ENCODE measurements at regions not wholly inside any gene's neighbourhood (a gene's known extent, or its start where the extent isn't known, plus 50 kb on each side); places are given as distances from the start of the nearest gene placed in this dataset.

DNA sequence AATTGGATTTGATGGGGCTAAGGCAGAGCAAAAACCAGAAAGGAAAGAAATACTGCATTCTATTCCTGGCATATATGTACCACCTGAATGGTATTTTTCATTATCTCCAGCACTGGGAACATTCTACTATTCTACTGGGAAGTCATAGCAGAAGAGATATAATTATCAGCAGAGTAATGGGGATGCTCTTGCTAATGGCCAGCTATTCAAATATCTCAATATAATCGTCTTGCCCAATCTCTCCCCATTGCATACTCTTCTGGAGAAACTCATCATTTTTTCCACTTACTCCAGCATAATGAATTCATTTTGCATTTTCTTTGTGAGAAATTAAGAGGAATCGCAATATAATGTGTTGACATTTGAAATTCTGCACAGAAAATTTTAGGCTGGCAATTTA lies 1794.7 kb upstream of the PIK3C3 start:
- Histone ChIP-seq H3F3A (ENCODE audit: control insufficient read depth, insufficient read depth) (no peaks in the 10 kb centered on the region), H3K27me3 (ENCODE audit: control insufficient read depth, low read length) (no peaks in the 10 kb centered on the region), H3K27ac (ENCODE audit: low read depth, low read length) (no peak overlapping the region), H3K79me2 (ENCODE audit: control insufficient read depth, low read length) (no peaks in the 10 kb centered on the region), H3K4me1 (ENCODE audit: control insufficient read depth, low read length) (no peaks in the 10 kb centered on the region), H3K4me3 (ENCODE audit: low read length) (no peak overlapping the region), H3K9me2 (replicated peaks; ENCODE audit: control insufficient read depth, low read length) (no peaks in the 10 kb centered on the region), H3K9me3 (ENCODE audit: control insufficient read depth, insufficient read depth, low read length) (no peaks in the 10 kb centered on the region), H3K4me2 (ENCODE audit: low read length) (no peak overlapping the region), H3K36me3 (ENCODE audit: control insufficient read depth, low read length) (no peaks in the 10 kb centered on the region), H4K20me1 (ENCODE audit: control insufficient read depth, insufficient read depth, low read depth, low read length) (no peaks in the 10 kb centered on the region)
- TF ChIP-seq, protein P1, sequence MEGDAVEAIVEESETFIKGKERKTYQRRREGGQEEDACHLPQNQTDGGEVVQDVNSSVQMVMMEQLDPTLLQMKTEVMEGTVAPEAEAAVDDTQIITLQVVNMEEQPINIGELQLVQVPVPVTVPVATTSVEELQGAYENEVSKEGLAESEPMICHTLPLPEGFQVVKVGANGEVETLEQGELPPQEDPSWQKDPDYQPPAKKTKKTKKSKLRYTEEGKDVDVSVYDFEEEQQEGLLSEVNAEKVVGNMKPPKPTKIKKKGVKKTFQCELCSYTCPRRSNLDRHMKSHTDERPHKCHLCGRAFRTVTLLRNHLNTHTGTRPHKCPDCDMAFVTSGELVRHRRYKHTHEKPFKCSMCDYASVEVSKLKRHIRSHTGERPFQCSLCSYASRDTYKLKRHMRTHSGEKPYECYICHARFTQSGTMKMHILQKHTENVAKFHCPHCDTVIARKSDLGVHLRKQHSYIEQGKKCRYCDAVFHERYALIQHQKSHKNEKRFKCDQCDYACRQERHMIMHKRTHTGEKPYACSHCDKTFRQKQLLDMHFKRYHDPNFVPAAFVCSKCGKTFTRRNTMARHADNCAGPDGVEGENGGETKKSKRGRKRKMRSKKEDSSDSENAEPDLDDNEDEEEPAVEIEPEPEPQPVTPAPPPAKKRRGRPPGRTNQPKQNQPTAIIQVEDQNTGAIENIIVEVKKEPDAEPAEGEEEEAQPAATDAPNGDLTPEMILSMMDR (IDR thresholded peaks at IDR 0.05; ENCODE audit: low read depth, low read length, poor library complexity, severe bottlenecking): no peak
- TF ChIP-seq EZH2phosphoT487 (IDR thresholded peaks at IDR 0.05; ENCODE audit: borderline replicate concordance, low read length): no peak

DNA sequence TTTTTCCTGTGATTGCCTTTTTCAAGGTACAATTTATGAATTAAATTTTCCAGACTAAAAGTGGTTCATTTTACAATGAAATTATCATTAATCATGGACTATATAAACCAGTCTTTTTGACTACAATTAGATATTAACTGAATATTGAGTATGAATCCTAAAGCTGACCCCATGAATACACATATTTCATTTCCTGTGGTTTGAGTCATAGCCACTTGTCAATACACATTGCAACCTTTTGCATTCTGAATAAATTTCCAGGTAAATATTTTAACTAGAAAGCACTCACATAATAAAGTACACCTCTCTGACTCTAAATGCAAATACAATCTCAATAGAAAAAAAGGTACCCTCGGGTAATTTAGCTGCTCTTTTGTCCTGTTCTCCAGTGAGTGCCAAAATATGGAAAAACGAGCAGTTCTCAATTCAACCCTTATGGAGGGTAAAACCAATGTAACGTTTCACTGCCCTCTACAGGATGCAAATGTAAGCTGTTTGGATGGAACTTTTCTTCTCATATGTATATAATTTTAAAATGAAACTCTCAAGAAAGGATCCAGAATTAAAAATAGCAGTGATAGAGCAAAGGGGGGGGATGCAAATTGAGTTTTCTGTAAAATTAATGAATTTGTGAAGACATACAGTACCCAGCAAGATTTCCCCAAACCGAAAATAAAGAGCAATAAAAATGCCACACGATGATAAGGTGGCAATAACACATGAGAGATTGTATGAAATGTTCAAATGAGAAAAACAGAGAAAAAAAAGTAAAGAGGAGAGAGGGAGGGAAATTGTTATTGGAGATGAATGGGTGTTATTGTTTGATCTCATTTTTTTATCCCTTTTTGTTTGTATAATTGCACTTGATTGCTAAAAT lies 1795.7 kb upstream of the PIK3C3 start:
- no peaks in the 10 kb centered on the region for H3K9me2 ChIP-seq (replicated peaks; ENCODE audit: control insufficient read depth, low read length)
- H3K4me1 ChIP-seq (ENCODE audit: control insufficient read depth, low read length): no peaks in the 10 kb centered on the region
- H3K79me2 ChIP-seq (ENCODE audit: control insufficient read depth, low read length): no peaks in the 10 kb centered on the region
- no peaks in the 10 kb centered on the region for H3K27me3 ChIP-seq (ENCODE audit: control insufficient read depth, low read length)
- no peak overlapping the region for H3K27ac ChIP-seq (ENCODE audit: low read depth, low read length)
- no peaks in the 10 kb centered on the region for H3K9me3 ChIP-seq (ENCODE audit: control insufficient read depth, insufficient read depth, low read length)
- no peak overlapping the region for H3K4me3 ChIP-seq (ENCODE audit: low read length)
- no peak for TF ChIP-seq EZH2phosphoT487 (IDR thresholded peaks at IDR 0.05; ENCODE audit: borderline replicate concordance, low read length)
- TF ChIP-seq, protein P1 (IDR thresholded peaks at IDR 0.05; ENCODE audit: low read depth, low read length, poor library complexity, severe bottlenecking): peak; percentile 12
- no peaks in the 10 kb centered on the region for H4K20me1 ChIP-seq (ENCODE audit: control insufficient read depth, insufficient read depth, low read depth, low read length)
- H3K4me2 ChIP-seq (ENCODE audit: low read length): no peak overlapping the region
- H3K36me3 ChIP-seq (ENCODE audit: control insufficient read depth, low read length): no peaks in the 10 kb centered on the region
- no peaks in the 10 kb centered on the region for H3F3A ChIP-seq (ENCODE audit: control insufficient read depth, insufficient read depth)

DNA sequence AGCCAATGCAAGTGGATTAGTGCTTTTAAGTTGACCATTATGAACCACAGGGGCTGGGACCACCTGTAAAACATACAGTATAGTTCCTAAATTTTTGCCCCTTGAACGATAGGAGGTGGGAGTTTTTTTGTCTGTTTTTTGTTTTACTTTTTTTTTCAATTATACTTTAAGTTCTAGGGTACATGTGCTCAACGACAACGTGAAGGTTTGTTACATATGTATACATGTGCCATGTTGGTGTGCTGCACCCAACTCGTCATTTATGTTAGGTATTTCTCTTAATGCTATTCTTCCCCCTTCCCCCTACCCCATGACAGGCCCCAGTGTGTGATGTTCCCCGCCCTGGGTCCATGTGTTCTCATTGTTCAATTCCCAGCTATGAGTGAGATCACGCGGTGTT lies 1797.9 kb upstream of the PIK3C3 start:
- H3K27me3 ChIP-seq (ENCODE audit: control insufficient read depth, low read length): no peaks in the 10 kb centered on the region
- H3K4me3 ChIP-seq (ENCODE audit: low read length): no peak overlapping the region
- TF ChIP-seq, protein P1 (IDR thresholded peaks at IDR 0.05; ENCODE audit: low read depth, low read length, poor library complexity, severe bottlenecking): no peak
- TF ChIP-seq EZH2phosphoT487 (IDR thresholded peaks at IDR 0.05; ENCODE audit: borderline replicate concordance, low read length): no peak
- H4K20me1 ChIP-seq (ENCODE audit: control insufficient read depth, insufficient read depth, low read depth, low read length): no peaks in the 10 kb centered on the region
- no peak overlapping the region for H3K4me2 ChIP-seq (ENCODE audit: low read length)
- H3F3A ChIP-seq (ENCODE audit: control insufficient read depth, insufficient read depth): no peaks in the 10 kb centered on the region
- no peaks in the 10 kb centered on the region for H3K79me2 ChIP-seq (ENCODE audit: control insufficient read depth, low read length)
- no peak overlapping the region for H3K27ac ChIP-seq (ENCODE audit: low read depth, low read length)
- no peaks in the 10 kb centered on the region for H3K9me3 ChIP-seq (ENCODE audit: control insufficient read depth, insufficient read depth, low read length)
- no peaks in the 10 kb centered on the region for H3K9me2 ChIP-seq (replicated peaks; ENCODE audit: control insufficient read depth, low read length)
- no peaks in the 10 kb centered on the region for H3K36me3 ChIP-seq (ENCODE audit: control insufficient read depth, low read length)
- no peaks in the 10 kb centered on the region for H3K4me1 ChIP-seq (ENCODE audit: control insufficient read depth, low read length)

All from DOHH2 (cell line).